Endothelial cell (in vitro differentiated cells): ENCODE measurements at regions not wholly inside any gene's neighbourhood (a gene's known extent, or its start where the extent isn't known, plus 50 kb on each side); places are given as distances from the start of the nearest gene placed in this dataset.
"Not testable (repeated sequence)": the region's sequence is repeated elsewhere in the genome, so short reads cannot be mapped to it uniquely, and the experiment has no call there.

ENCODE experiments used
- DNase-seq: peaks from one replicate; pipeline ENCODE4 v3.0.0; 2021; ENCODE audit warnings: low spot score
- H3K27ac Mint-ChIP-seq: one replicate; pipeline ENCODE4 v1.8.0; 2021; ENCODE audit warnings: mixed read lengths, inconsistent platforms; ENCODE audit not compliant: unreplicated experiment
- H3K27me3 Mint-ChIP-seq: one replicate; pipeline ENCODE4 v1.8.0; 2021; ENCODE audit warnings: mild to moderate bottlenecking, moderate library complexity, mixed read lengths, inconsistent platforms; ENCODE audit not compliant: unreplicated experiment
- H3K36me3 Mint-ChIP-seq: one replicate; pipeline ENCODE4 v1.8.0; 2021; ENCODE audit warnings: mild to moderate bottlenecking, low read depth, mixed read lengths, inconsistent platforms; ENCODE audit not compliant: unreplicated experiment
- H3K4me1 Mint-ChIP-seq: one replicate; pipeline ENCODE4 v1.8.0; 2021; ENCODE audit warnings: mild to moderate bottlenecking, mixed read lengths, inconsistent platforms; ENCODE audit not compliant: unreplicated experiment
- H3K4me3 Mint-ChIP-seq: one replicate; pipeline ENCODE4 v1.8.0; 2021; ENCODE audit warnings: mild to moderate bottlenecking, mixed read lengths, inconsistent platforms; ENCODE audit not compliant: unreplicated experiment
- H3K9me3 Mint-ChIP-seq: one replicate; pipeline ENCODE4 v1.8.0; 2021; ENCODE audit warnings: mixed read lengths, inconsistent platforms; ENCODE audit not compliant: unreplicated experiment
- TF ChIP-seq, protein P1 (sequence below): fragments of 200-600 bp; sonication (generic); IDR thresholded peaks from one replicate; pipeline ENCODE4 v1.5.0; 2021; ENCODE audit warnings: antibody characterized with exemption; ENCODE audit not compliant: unreplicated experiment

DNA sequence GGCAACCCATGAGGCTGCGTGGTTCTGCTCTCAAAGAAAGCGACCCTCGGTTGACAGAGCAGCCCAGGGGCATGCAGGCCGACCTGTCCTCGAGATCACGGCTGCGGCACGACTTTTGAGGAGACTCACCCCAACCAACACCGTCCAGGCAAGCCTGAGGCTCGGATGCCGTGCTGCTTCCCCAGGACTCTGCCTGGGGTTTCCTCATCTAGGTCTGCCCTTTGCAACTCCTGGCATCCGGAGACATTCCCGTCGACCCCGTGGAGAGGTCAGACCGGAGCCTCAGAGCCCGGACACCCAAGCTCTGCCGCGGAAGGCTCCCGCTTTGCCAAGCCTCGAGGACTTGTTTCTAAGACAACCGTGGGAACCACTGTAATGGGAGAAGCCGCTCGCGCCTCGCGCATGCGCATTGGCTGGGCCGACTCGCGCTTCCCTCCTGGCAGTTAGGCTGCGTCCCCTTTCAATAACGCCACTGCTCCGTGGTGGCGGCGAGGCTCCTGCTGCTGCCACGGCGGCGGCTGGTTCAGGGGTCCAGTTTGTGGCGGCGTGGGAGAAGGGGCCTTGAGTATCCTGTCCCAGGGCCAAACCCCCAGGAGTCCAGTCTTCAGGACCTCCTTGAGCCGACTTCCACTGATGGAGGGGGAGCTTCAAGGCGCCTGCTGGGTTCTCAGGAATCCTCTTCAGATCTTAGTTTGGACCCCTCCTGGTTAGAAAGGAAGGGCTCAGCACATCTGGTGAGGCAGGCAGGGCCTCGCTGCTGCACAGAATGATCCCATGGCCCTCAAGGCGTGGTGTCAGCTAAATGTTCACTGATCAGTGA is 101.7 kb upstream of the ZNF337 start:
- not testable (repeated sequence) for H3K4me3 Mint-ChIP-seq, DNase-seq, H3K27ac Mint-ChIP-seq, H3K4me1 Mint-ChIP-seq, H3K36me3 Mint-ChIP-seq, H3K9me3 Mint-ChIP-seq, H3K27me3 Mint-ChIP-seq

DNA sequence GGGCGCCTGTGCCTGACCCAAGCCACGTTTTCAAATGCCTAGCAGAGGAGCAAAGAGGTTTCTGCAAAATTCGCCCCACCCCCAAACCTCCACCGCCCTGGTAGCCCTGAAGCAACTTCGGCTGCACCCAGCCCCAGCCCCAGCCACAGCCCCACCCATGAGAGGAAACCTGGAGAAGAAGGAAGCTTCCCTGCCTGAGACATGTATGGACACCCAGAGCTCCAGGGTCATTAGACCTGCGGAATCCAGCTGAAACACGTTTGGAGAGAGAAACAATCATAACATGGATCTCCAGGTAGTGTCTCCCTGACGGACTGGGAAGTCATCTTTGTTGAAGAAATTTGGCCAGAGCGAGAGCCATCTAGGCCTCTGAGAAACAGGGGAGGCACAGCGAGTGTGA is 100.4 kb upstream of the ZNF337 start:
- H3K9me3 Mint-ChIP-seq, DNase-seq, H3K36me3 Mint-ChIP-seq, H3K27ac Mint-ChIP-seq, H3K27me3 Mint-ChIP-seq, H3K4me3 Mint-ChIP-seq, H3K4me1 Mint-ChIP-seq: not testable (repeated sequence)

DNA sequence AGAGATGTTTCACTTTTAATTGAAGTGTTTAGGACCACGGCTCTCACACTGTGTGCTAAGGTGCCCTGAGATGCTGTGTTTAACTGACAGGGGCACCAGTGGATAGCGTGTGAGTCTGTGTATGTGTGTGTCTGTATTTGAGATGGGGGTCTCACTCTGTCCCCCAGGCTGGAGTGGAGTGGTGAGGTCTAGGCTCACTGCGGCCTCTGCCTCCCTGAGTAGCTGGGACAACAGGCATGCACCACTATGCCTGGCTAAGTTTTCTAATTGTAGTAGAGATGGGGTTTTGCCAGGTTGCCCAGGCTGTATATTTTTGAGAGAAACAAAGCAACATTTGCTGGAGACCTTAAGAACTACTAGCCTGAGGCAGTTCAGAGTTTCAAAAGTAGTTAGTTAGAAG is 80.6 kb upstream of the ZNF337 start:
- not testable (repeated sequence) for H3K36me3 Mint-ChIP-seq, H3K9me3 Mint-ChIP-seq, DNase-seq, H3K27me3 Mint-ChIP-seq, H3K27ac Mint-ChIP-seq, H3K4me3 Mint-ChIP-seq, H3K4me1 Mint-ChIP-seq

DNA sequence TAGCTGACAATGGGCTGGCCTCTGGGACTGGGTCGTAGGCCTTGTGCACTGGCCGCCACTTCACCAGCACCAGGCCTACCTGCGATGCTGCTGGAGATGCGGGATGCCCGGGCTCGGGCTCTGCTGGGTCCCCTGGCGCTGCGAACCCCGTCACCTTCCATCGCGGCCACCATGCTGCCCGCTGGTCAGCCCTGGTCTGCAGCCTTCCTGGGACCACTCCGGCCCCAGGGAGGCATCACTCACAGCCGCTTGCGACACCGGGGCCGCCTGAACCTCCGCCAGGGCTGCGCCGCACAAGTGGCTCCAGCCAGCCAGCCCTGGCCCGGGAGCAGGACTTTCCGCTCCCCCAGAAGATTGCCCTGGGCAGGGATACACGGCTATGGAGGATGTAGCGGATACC is 78.1 kb upstream of the ZNF337 start:
- not testable (repeated sequence) for H3K4me3 Mint-ChIP-seq, H3K4me1 Mint-ChIP-seq, DNase-seq, H3K36me3 Mint-ChIP-seq, H3K27ac Mint-ChIP-seq, H3K9me3 Mint-ChIP-seq, H3K27me3 Mint-ChIP-seq

DNA sequence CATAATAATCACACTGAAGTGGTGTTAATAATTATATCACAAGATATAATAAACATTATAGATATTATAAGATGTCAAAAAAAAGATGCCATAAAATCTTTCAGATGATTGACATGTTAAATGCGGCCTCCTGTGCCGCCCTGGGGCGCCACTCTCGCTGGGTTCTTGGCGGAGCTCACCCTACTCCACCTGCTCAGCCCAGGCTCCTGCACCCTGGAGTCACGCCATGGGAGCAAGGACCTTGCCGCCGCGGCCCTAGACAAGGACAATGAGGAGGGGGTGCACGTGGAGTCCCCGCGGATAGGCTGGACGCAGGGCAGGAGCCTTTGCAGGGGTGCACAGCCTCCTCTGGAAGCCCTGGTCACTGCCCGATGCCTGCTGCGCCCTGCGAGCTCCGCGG is 77.5 kb upstream of the ZNF337 start:
- H3K4me1 Mint-ChIP-seq, H3K9me3 Mint-ChIP-seq, H3K4me3 Mint-ChIP-seq, H3K36me3 Mint-ChIP-seq, H3K27me3 Mint-ChIP-seq, DNase-seq, H3K27ac Mint-ChIP-seq: not testable (repeated sequence)

DNA sequence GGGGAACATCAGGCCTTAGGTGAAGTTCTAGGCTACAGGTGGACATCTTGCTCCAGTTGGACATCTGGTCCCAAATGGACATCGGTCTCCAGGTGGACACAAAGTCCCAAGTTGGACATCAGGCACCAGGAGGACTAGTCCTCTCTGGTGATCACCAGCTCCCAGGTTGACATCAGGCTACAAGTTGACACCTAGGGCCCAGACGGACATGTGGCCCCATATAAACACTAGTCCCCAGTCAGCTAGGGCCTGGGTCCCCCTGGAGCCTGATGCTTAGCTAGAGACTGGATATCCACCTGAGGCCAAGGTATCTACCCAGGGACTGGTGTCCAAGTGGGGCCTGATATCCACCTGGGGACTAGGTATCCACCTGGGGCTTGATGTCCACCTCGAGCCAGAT is 75.8 kb upstream of the ZNF337 start:
- H3K36me3 Mint-ChIP-seq, H3K4me1 Mint-ChIP-seq, H3K27ac Mint-ChIP-seq, H3K4me3 Mint-ChIP-seq, DNase-seq, H3K27me3 Mint-ChIP-seq, H3K9me3 Mint-ChIP-seq: not testable (repeated sequence)

DNA sequence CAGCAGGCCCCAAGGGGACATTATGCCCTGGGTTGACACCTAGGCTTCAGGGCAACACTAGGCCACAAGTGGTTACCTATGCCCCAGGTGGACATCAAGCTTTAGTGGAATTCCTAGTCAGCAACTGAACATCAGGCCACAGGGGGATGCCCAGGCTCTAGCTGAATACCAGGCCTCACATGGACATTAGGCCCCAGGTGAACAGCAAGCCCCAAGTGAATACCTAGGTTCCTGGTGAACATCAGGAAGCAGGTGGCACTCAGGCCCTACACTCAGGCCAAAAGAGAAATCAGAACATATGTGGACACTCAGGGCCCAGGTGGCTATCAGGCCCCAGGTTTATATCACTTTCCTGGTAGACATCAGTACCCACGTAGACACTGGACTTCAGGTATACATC is 75.2 kb upstream of the ZNF337 start:
- not testable (repeated sequence) for H3K27me3 Mint-ChIP-seq, H3K4me1 Mint-ChIP-seq, H3K36me3 Mint-ChIP-seq, H3K27ac Mint-ChIP-seq, H3K4me3 Mint-ChIP-seq, H3K9me3 Mint-ChIP-seq, DNase-seq

DNA sequence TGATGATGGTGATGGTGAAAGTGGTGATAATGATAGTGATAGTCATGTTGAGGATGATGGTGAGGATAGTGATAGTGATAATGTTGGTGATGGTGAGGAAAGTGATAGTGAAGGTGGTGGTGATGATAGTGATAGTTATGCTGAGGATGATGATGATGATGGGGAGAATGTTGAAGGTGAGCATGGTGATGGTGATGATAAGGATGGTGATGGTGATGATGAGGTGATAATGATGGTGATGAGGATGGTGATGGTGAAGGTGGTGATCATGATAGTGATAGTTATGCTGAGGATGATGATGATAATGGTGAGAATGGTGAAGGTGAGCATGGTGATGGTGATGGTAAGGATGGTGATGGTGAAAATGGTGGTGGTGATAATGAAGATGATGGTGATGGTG is 64.9 kb upstream of the ZNF337 start:
- Mint-ChIP-seq H3K4me3 (no peak overlapping the region), H3K36me3 (no peaks in the 10 kb centered on the region), H3K9me3 (no peaks in the 10 kb centered on the region), H3K4me1 (no peaks in the 10 kb centered on the region), H3K27me3 (peaks cover 3% of the 10 kb centered on the region), H3K27ac (no peak overlapping the region)
- TF ChIP-seq, protein P1, sequence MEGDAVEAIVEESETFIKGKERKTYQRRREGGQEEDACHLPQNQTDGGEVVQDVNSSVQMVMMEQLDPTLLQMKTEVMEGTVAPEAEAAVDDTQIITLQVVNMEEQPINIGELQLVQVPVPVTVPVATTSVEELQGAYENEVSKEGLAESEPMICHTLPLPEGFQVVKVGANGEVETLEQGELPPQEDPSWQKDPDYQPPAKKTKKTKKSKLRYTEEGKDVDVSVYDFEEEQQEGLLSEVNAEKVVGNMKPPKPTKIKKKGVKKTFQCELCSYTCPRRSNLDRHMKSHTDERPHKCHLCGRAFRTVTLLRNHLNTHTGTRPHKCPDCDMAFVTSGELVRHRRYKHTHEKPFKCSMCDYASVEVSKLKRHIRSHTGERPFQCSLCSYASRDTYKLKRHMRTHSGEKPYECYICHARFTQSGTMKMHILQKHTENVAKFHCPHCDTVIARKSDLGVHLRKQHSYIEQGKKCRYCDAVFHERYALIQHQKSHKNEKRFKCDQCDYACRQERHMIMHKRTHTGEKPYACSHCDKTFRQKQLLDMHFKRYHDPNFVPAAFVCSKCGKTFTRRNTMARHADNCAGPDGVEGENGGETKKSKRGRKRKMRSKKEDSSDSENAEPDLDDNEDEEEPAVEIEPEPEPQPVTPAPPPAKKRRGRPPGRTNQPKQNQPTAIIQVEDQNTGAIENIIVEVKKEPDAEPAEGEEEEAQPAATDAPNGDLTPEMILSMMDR, result no peak
- no peak for DNase-seq

DNA sequence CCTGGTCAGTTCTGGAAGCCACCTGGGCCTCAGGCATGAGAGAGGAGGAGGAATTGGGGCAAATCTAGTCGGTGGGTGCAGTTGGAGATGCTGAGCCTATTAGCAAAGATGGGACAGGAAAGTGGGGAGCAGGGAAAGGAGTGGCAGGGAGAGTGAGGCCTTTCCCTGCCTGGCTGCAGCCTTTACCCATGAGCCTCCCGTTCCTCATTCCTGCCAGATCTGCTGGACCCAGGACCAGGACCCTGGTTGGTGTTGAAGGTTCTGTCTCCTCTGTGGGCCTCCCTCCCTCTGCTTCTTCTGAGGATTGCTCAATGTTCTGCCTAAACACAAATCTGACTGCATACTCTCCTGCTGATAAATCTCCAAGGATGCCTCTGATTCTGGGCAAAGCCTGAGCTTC is 64.4 kb upstream of the ZNF337 start:
- not testable (repeated sequence) for H3K36me3 Mint-ChIP-seq, H3K27ac Mint-ChIP-seq, DNase-seq, H3K4me3 Mint-ChIP-seq, H3K4me1 Mint-ChIP-seq, H3K9me3 Mint-ChIP-seq, H3K27me3 Mint-ChIP-seq
